Raji (cell line): ENCODE measurements at regions not wholly inside any gene's neighbourhood (a gene's known extent, or its start where the extent isn't known, plus 50 kb on each side); places are given as distances from the start of the nearest gene placed in this dataset.

Experiments used
- POLR2A ChIP-seq: IDR thresholded peaks from 2 replicates; pipeline ENCODE4 v1.6.1; 2011; ENCODE audit warnings: low read depth, low read length, control low read depth; ENCODE audit not compliant: insufficient read depth

DNA sequence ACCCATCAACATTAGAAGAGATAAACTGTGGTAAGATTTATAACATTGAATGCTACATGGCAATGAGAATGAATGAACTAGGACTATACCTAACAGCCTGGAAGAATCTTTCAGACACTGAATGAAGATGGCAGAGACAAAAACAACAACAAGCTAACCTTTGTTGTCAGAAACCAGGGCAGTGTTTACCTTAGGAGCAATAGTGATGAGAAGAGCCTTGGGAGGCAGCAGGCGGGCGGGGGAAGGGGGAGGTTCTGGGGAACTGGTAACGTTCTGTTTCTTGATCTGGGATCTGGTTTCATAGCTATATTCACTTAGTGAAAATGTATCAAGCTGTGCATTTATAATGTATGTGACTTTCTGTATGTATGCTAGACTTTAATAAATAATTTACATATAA lies 139.0 kb upstream of the TNRC6C start:
- no peak for TF ChIP-seq POLR2A

DNA sequence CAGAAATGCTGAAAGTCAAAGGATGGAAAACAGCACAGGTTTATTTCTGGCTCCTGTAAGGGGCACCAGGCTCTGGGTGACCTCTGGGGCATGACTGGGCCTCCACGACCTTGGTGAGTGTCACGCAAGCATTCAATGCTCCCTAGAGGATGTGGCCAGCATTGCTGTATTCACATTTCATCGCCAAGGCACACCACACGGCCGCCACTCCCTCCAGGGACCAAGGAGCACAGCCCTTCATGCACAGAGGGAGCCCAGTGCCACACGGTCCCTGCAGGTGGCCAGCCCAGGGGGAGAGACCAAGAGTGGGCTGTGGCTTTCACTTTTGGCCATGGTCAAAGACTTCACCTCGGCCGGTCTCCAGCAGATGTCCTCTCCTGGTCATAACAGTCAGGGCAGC lies 137.4 kb upstream of the TNRC6C start:
- no peak for TF ChIP-seq POLR2A

DNA sequence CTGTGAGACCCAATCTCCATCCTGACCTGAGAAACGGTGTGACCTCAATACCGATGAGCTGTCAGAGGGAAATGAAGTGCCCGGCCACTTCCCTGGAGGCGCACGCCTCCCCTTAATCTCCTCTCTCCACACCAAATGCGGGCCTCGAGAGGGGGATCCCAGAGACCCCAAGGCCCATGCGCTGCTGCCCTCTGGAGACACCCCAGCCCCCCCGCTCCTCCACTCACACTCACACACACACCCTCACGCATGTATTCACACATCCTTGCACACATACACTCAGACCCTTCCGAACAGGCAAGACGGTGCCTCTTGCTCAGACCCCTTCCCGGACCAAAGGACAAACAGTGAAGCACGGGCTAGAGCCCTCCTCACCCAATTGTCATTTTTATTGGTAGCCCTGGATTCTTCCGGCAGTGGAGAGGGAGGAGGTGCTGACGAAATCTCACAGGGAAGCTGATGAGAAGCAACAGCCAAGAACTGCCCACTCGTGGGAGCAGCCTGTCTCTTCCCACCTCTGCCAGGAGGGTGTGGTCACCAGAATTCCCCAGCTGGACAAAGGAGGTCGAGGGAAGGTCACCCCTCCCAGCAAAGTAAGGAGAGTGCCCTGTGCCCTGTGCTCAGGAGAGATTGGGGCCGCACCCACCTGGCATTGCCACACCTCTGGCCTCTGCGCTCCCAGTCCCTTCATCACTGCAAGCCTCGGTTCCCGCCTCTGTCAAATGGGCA lies 136.0 kb upstream of the TNRC6C start:
- TF ChIP-seq POLR2A, result no peak

DNA sequence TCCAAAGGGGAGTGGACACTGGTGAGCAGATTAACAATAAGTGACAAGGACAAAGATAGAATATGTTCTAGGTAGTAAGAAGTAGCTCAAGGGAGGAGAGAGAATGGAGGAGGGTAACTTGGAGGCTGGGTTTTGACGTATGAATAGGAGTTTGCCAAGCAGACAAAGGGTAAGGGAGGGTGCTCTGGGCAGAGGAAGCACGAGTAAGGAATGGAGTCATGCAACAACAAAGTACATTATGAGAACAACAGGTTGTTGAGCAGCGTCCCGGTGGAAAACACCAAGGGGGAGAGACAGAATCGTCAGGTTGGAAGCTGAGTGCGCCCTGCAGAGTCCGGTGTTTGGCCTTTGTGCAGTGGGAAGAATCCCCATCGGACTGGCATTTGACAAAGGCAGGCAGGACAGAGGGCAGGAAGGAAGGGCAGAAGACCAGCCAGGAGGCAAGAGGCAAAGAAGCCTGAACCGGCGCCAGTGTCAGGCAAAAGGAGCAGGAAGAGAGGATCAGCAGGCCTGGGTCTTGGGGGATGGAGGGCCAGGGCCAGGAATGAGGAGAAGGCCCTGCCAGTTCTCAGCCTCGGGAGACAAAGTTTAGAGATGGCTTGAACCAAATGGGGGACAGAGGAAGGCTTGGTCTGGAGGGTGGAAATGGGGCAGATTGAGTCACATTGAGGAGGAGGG lies 134.3 kb upstream of the TNRC6C start:
- no peak for TF ChIP-seq POLR2A

DNA sequence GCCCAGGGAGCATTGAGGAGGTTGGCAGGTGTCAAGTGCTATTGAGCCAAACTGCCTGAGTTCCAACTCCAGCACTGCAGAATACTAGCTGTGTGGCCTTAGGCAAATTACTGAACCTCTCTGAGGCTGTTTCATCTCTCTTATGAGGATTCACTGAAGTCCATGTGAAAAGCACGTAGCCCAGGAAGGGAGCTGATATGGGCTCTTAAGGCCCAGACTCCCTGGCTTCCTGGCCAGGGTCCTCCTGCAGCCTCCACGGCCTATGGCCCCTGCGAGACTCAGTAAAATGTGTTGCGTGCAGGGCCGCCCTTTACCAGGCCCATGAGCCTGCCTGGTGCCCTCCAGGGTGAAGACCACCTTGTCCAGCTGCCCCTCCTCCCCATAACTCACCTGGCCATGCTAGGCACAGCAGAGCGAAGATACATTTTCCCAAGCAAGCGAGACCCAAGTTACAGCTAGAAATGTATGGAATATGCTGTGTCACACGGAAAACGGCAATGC lies 133.7 kb upstream of the TNRC6C start:
- no peak for TF ChIP-seq POLR2A

DNA sequence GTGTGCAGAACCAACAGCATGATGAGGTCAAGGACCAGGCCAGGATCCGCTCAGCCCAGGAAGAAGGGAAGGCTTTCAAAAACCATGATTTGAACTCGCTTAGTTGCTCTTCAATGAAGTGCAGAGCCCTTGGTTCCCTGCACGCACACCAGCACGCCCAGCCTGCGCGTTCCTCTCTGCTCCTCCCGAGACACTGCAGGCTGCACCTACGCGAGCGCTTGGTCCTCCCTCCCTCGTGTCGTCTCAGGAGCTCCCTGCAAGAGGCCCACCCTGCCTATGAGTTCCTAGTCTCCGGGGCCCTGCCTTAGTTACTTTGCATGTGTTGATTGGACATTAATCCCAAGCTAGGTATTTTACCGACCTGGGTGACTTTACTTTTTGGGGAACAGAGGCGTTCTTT lies 132.9 kb upstream of the TNRC6C start:
- TF ChIP-seq POLR2A, result no peak

DNA sequence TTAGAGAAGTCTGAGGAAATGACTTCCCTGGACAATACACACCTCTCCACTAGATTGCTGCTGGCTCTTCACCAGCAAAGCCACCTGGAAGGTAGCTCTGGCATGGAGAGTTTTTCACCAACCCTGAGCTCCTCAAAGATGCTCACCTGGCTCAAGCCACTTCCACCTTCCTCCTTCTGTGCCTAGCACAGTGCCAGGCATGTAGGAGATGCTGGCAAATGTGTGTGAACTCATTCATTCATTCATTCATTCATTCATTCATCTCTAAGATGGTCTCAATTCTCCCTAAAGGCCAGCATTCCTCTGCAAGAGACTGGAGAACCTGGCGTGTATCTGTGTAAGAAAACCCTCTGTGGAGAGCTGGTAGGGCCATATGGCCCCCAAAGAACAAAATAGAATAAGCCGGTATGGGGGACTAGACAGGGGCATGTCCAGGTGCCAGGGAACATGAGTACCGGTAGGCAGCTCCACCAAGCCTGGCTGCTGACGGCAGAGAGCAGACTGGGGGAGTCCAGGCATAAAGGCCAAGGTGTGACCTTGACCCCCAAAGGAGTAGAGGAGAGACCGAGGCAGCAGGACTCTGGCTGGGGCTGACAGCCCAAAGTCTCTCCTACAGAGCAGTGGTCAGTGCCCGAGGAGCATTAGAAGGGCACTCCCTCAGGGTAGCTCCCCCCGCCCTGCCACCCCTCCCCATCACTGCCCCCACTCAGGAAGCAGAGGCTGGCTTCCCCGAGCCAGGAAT lies 132.2 kb upstream of the TNRC6C start:
- TF ChIP-seq POLR2A, result no peak

DNA sequence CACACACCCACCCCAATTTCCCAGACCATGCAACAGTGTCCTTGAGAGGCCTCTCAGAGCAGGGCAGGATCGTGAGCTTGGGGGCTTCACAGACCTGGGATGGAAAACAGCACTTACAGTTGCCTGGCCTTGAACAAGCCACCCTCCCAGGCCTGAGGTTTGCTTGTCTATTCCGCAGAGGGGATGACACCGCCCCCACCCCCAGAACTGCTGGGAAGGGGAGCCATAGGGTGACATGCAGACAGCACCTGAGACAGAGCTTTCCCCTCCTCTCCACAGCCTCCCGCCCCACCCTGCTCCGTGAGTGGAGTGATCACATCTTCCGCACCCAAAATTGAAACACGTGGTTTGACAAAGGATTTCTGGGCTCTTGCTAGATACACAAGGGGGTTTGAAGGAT lies 131.5 kb upstream of the TNRC6C start:
- no peak for TF ChIP-seq POLR2A

DNA sequence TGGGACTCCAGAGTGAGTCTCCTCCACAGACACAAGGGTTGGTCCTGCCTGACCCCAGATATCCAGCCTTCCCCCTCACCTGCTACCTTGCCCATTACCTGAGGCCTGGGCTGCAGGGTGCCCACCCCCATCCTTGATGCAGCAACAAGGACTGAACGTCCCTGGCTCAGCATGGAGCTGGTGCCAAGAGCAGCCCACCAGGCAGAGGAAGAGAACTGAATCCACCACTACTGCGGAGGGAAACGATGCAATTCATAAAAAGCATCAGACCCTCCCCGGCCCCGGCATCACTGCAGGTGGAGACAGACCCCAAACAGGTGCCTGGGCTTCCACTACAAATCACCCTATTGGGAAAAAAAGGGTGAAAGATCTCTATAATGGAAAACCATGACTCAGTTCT lies 131.0 kb upstream of the TNRC6C start:
- no peak for TF ChIP-seq POLR2A

DNA sequence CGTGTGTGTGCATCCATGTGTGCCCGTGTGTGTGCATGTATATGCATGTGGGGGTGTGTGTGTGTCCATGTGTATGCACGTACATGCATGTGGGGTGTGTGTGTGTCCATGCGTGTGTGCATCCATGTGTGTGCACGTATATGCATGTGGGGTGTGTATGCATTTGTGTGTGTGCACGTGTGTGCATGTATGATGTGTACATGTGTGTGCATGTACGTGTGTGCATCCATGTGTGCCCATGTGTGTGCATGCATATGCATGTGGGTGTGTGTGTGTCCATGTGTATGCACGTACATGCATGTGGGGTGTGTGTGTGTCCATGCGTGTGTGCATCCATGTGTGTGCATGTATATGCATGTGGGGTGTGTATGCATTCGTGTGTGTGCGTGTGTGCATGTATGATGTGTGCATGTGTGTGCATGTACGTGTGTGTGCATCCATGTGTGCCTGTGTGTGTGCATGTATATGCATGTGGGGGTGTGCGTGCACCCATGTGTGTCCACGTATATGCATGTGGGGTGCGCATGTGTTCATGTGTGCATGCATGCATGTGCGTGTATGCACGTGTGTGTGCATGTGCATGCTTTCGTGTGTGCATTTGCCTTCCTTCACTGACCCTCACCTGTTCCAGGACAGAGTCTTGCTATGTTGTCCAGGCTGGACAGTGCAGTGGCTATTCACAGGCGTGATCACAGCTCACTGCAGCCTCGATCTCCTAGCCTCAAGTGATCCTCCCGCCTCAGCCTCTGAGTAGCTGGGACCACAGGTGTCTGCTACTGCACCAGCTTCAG lies 129.6 kb upstream of the TNRC6C start:
- no peak for TF ChIP-seq POLR2A

DNA sequence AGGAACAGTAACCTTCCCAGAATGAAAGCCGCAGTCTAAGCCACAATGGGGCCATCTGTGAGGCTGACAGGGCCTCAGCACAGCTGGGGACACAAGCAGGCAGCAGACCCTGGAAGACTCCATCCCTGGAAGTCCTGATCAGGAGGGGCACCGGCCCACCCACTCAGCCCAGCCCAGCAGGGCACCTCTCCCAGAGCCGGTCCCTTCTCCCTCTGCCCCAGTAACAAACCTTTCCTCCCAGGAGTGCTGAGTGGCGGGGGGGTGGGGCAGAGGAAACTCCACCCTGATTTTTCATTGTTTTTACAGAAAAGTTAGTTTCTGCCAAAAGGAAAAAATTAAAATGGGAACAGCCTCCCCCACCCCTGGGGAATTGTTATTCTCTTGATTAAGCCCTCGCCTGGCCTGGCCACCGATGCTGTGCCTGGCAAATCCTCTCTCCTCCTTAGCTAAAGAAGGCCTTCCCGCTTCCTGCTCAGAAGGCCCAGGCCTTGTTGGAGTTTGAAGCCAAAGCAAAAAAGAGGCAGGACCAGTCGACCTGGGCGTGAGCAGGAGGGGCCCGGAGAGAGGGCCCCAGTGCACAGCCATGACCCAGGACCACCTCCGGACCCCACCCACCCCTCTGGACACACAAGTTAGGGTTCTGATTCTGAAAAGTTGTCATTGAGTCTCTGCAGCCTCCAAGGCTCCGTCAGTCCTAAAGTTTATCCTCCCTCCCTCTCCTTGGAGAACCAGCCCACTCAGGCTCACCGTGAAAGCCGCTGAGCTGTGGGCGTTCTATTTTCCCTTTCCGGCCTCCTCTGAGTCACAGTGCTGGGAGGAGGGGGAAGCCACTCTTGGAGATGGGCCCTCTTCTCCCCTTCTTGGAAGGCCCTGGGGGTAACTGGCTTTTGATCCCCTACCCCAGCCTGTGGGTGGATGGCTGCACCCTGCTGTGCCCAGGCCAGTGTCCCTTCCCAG lies 128.4 kb upstream of the TNRC6C start:
- no peak for TF ChIP-seq POLR2A

DNA sequence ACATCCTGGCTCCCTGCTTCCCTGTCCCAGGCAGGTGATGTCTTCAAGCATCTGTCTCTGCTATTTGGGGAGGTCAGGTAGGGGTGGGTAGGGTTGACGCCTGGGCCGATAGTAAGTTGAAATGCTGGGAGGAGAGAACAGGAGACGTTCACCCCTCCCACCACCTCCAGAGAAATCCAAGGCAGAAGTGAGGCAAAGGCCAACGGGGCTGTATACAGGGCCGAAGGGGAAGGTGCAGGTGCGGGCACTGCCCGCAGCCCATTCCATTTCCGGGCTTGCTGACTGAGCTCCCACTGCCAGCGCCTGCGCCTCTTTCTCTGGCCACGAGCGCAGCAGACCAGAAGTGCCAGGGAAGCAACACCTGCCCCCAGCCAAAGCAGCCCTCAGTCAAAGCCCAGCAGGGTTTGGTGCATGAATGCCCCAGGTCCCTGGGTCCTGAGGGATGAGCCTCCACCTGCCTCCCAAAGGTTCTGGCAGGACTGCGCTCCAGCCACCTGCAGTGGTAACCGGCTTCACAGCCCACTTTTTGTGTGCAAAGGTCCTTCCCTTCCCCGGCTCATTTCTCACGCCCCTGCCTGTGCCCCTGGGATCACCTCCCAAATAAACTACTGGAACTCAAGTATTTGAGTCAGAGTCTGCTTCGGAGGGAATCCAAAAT lies 127.6 kb upstream of the TNRC6C start:
- no peak for TF ChIP-seq POLR2A

DNA sequence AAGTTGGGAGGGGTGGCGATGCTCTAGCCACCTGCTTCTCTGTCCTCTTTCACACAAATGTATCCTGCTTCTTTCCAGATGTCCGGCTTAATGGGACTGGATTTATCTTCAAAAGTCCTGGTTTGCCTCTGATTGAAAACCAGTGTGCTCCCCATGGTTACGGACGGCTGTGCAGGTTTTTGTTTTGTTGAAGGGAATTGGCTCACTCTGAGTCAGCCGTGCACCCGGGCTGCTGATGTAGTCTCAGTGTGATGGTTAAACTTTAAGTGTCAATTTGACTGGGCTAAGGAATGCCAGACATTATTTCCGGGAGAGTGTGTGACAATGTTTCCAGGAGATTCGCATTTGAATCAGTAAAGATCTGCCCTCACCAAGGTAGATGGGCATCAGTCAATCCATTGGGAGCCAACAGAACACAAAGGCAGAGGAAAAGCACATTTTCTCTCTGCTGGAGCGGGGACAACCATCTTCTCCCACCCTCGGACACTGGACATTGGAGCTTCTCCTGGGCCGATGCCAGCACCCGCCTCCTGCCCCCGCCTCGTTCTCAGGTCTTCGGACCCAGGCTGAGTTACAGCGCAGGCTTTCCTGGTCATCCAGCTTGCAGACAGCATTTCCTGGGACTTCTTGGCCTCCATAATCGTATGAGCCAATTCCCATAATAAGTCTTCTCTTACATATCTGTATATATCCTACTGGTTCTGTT lies 126.9 kb upstream of the TNRC6C start:
- no peak for TF ChIP-seq POLR2A
